Fibroblast of pulmonary artery (primary cell): ENCODE measurements at regions not wholly inside any gene's neighbourhood (a gene's known extent, or its start where the extent isn't known, plus 50 kb on each side); places are given as distances from the start of the nearest gene placed in this dataset.
"Not testable (repeated sequence)": the region's sequence is repeated elsewhere in the genome, so short reads cannot be mapped to it uniquely, and the experiment has no call there.

ENCODE experiments used
- DNase-seq: peaks from one replicate; pipeline ENCODE4 v3.0.0-alpha.2; 2010; ENCODE audit warnings: low read depth
- H3K4me3 ChIP-seq: replicated peaks from 2 replicates; pipeline ENCODE4 v1.5.1; 2011; ENCODE audit warnings: low read depth, mild to moderate bottlenecking, control low read depth, low read length, moderate library complexity
- CTCF ChIP-seq: IDR thresholded peaks from 2 replicates; pipeline ENCODE4 v1.5.1; 2011; ENCODE audit warnings: mild to moderate bottlenecking, control low read depth, low read length, inconsistent platforms; ENCODE audit errors: missing control alignments

- no peak overlapping the region for H3K4me3 ChIP-seq
- TF ChIP-seq CTCF: no peak
- DNase-seq: no peak
Observed at GRCh38 chr12:91695964-91696363, 449.7 kb downstream of the BTG1 start.

DNA sequence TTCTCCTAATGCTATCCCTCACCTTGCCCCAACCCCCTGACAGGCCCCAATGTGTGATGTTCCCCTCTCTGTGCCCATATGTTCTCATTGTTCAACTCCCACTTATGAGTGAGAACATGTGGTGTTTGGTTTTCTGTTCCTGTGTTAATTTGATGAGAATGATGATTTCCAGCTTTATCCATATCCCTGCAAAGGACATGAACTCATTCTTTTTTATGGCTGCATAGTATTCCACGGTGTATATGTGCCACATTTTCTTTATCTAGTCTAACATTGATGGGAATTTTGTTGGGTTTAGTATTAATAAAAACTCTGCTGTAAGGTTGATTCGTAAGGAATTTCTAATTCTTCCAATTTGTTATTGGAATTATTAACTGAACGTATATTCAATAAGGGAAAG is 450.2 kb downstream of the BTG1 start:
- H3K4me3 ChIP-seq, DNase-seq: not testable (repeated sequence)

DNA sequence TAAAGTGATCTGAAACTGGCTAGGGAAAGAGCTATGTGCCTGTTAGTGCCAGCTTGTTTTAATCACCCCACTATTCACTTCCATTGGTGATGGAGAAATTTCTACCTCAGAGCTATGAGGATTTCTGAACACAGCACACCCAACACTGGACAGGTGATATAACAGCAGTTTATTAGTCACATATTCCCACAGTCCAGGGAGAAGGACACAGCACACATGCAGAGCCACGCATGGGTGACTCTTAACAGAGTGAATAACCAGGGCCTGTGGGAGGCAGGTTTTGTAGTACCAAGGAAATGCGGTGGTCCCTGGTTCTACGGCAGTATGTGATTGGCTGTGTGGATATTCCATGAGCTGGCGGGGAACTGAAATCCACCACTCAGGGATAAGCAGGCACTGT is 455.1 kb downstream of the BTG1 start:
- no peak for DNase-seq
- H3K4me3 ChIP-seq: no peak overlapping the region
- TF ChIP-seq CTCF: no peak

- no peak for DNase-seq
- H3K4me3 ChIP-seq: no peak overlapping the region
- no peak for TF ChIP-seq CTCF
Observed at GRCh38 chr12:91687052-91688017, 458.3 kb downstream of the BTG1 start.

GRCh38 chr12:91685917-91686316 is 459.7 kb downstream of the BTG1 start:
- no peak for TF ChIP-seq CTCF
- peak; percentile 47 for DNase-seq
- H3K4me3 ChIP-seq: no peak overlapping the region

DNA sequence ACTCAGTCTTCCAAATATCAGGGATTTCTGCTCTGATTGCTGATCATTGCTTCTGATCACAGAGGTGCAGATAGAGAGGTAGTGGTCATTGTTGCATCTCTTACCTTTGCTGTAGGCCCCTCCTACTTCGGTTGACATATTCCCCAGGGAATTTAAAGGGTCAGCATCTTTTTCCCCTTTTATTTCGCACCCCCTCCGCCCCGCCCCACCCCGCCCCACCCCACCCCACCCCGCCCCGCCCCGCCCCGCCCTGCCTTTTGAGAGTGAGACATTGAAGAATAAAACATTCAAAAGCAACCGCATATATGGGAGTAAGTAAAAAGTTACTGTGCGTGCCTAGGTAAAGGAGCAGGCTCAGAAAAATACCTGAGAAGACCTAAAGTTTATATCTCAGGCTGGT is 463.9 kb downstream of the BTG1 start:
- no peak for TF ChIP-seq CTCF
- no peak overlapping the region for H3K4me3 ChIP-seq
- no peak for DNase-seq

GRCh38 chr12:91680864-91681263 is 464.8 kb downstream of the BTG1 start:
- no peak for DNase-seq
- no peak for TF ChIP-seq CTCF
- H3K4me3 ChIP-seq: no peak overlapping the region
